Frontal cortex (tissue), 3 donors: ENCODE measurements at regions not wholly inside any gene's neighbourhood (a gene's known extent, or its start where the extent isn't known, plus 50 kb on each side); places are given as distances from the start of the nearest gene placed in this dataset.

Experiments
- DNase-seq, 2 donors: peaks; one replicate each; pipeline ENCODE4 v3.0.0; 2012; ENCODE audit warnings: low spot score in 2 of 2
- FAIRE-seq: peaks from 2 replicates; lab custom pipeline; 2012; peaks lifted over from hg19 to GRCh38; lab: Jason Lieb, UNC
- donor health status: control.
- donor health status: control.
- donor health status: control.

DNA sequence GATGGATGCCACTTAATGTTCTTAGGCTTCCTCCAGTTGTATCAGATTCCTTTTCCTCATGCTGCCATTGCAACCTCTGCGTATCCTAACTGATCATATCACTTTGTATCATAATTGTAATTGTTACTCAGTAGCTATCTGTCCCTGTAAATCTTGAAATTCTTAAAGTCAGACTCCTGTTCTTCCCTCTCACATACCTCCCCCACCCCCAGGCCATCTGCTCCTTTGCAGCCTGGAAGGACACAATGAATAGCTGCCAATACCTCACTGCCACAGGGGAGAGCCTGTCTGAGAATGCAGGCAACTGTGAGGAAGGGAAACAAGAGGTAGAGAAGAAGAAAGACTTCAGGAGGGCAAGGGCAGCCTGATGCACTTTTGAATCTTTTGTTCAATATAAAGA, 228.5 kb downstream of the ENC1 start:
- DNase-seq (no peak), FAIRE-seq (no peak)

DNA sequence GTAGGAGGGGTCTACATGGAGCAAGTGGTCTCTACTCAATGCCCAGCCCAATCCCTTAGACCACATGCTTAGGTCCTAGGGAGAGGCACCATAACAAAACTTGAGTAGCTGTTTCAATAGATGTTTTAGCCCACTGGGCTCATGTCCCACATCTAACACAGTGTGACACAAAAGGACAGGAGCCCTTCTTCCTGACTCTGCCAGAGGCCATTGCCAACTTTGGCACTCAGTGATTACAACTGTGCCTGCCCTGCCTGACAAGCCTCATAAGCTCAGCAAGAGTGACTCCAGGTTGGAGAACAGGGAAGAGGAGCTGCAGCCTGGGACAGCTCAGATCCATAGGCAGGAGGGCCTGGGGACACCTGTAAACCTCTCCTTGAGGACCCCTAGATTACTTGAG, 230.8 kb downstream of the ENC1 start:
- DNase-seq (no peak), FAIRE-seq (no peak)

DNA sequence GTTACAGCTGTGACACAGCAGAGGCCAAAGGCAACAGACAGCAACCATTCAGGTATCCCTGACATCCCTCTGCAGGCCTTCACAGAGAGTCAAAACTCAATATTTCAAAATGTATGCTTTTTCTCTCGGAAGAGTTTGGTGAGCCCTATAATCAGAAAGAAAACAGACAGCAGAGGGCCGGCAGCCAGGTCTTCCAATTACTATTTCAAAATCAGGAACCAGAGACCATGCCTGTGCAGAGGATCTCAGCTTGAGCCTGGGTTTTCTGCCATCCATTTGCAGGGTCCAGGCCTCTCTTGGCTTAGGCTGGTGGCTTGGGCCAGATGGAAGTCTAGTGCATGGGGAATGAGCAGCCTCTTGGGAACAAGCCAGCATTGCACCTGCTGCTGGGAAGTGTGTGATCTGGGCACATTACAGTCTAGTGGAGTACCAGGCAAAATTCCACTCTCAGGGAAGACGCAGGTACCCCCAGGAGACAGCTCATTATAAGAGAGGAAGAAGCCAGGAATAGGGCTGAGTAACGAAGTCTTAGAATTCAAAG, 231.3 kb downstream of the ENC1 start:
- DNase-seq = no peak
- FAIRE-seq = no peak

DNA sequence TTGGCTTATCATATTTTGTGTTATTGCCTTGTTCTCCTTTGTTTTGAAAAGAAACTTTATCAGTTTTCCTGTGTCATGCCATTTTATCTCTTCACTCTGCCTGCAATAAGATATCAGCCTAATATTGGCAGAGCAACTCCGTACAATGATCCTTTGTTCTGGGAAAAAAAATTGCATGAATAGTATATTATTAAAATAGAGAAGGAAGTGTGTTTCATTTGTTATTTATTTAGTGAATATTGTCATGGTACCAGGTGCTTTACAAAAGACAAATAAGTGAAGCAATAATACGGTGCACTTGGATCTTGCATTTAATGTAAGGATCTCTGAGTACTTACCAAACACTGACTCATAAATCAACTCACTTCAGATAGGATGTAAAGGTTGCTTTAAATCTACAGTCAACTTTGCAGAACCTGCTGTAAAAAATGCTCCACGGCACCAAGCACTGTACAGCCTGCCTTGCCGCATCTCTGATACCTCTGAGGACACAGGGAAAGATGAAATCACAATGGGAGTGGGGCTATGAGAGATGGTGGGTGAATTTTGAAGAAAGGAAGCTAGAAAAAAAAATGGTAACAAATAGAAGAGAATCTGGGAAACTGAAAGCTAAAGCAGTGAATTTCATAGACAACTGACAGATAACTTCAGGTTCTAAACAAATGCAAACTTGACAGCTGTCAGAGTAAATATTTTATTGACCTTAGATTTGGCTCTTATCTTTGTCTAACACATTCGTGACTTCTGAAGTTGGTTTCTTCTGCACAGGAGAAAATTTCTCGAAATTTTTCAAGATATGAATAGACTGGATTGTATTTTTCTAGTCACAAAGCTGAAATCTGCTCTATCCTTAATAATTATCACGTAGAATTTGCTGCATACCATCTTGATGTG, 232.1 kb downstream of the ENC1 start:
- DNase-seq (no peak), FAIRE-seq (no peak)

- no peak for DNase-seq
- FAIRE-seq = no peak
These were observed 232.8 kb downstream of the ENC1 start for GRCh38 chr5:74407701-74408100.

DNA sequence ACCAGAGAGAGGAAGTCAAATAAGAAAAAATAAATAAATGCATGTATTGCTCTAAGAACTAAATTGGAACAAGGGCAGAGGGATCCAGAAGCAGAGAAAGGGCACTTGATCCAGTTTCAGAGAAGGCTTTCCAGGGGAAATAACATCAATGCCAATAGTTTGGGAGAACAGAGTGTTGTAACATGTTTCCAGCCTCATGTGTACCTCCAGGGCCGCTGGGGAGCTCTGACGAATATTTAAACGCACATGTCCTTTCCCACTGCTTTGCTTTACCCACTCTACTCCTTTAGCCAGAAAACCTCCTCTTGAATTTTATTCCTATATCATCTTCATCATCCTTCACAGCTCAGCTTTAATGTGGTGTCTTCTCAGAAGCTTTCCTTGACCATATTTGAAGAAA, 233.7 kb downstream of the ENC1 start:
- no peak for FAIRE-seq
- no peak for DNase-seq

GRCh38 chr5:74405593-74405992, 234.9 kb downstream of the ENC1 start:
- FAIRE-seq (no peak), DNase-seq (no peak)

DNA sequence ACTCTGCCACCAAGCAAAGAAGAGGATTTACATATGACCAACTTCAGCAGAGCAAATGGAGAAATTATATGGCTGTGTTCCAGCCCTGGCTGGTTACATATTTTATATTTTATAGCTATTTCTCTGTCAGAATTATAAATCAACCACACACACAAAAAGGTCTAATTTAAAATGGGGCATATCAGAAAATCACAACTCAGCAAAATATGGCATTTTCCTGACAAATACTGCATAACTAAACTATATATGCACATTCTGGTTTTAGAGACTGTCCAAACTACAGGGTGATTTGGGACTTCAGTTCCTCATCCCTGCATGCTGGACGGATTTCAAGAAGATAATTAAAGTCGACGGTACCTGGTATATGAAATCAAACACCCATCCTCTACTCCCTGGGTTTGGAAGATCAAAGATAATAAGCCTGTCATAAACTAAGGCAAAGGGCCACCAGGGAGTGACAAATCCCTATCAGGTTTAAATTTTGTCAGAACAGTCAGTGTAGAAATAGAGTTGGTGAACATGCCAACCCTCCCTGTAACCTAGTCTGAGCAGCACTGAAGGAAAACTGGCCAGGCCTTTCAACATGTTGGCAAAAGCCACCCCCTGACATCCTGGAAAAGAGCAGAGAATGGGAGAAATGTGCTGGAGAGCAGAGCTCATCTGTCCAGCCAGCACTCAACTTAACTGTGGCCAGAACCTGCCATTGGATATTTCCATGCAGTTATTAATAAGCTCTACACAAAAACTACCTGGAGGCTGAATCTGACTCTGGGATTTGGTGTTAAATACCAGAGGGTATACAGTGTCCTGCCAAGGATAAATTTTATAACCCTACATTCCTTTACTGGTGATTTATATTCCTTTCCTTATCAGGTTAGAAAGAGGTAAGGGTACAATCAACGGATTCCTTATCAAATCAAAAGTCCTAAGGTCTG, 235.7 kb downstream of the ENC1 start:
- DNase-seq (no peak), FAIRE-seq (no peak)

DNA sequence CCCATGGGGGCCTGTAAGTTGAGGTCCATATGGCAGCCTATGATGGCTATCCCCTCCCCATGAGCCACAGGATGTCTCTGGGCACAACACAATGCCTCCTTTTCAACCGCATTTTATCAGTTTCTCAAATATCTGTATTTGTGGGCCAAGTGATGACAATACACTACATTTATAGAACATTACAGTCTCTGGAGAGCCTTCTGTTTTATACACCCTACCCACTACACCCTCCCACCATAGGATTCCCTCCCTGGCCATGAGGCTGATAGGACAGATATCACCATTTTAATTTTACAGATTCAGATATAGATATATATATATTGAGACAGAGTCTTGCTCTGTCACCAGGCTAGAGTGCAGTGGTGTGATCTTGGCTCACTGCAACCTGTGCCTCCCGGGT, 236.8 kb downstream of the ENC1 start:
- FAIRE-seq = no peak

DNA sequence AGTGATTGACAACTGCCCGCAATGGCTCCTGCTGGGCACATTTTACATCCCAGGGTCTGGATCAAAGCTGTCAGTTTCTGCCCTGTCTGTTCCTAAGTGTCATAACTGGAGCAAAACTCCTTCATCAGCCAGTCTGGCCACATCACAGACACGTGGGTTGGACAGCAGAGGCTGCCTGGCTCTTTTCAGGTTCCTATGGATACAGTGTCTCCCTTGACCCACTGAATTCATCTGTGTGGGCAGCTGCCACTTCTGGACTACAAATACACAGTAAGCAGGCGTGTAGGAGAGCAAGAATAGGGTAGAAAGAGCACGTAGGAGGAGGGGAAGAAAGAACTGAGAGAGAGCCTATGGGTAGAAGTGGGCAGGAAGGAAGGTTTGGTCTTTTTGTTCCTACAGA, 238.0 kb downstream of the ENC1 start:
- DNase-seq (peak in 1 of 2 donors; percentile 15), FAIRE-seq (no peak)

More for the DNA sequence above, 236.8 kb downstream of the ENC1 start:
- no peak for DNase-seq

GRCh38 chr5:74401946-74402320, 238.6 kb downstream of the ENC1 start:
- DNase-seq (no peak), FAIRE-seq (no peak)

- no peak for DNase-seq
- FAIRE-seq = no peak
These were observed 239.1 kb downstream of the ENC1 start for GRCh38 chr5:74401281-74401945.

DNA sequence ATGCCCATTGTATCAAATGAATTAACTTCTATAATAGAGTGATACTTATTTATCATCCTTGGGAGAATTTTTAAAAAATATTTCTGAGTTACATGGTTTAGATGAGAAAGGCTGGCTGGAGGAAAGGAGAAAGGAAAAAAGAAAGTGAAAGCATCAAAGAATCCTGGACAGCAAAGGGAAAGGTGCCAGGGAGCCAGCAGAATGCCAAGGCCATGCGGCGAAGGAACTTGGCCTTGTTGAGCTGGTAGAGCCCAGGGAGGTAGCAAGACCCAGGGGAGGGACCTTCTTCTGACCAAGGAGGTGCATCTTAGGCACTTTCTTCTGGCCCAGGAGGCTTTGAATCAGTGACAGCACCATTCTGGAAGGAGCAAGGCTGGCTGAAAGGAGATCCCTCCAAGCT, 240.5 kb downstream of the ENC1 start:
- DNase-seq (no peak), FAIRE-seq (no peak)

DNA sequence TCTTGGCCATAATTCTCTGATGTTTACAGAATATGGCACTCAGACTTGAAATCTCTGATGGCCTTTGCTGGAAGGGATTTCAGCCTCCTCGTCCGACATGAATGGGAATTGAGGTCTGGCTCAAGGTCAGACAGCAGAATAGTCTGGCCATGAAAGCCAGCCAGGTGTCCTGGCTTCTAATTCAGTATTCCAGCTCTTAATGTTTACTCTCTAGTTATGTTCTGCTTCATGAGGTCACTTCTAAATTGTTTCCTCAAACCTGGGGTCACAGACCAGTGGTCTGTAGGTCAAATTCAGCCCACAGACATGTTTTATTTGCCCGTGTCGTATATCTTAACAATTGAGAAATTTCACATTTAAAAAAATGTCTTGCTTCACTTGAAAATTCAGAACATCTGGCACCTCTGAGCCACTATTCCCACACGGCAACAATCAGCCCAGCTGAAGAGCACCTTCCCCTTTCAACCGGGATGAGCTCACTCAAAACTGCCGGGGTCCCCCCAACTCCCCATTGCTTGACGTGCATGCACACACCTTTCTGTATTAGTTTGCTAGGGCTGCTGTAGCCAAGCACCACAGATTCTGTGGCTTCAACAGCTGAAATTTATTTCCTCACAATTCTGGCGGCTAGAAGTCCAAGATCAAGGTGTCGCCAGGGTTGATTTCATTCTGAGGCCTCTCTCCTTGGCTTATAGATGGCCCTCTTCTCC, 243.5 kb downstream of the ENC1 start:
- no peak for FAIRE-seq
- no peak for DNase-seq

- DNase-seq = no peak
- FAIRE-seq = no peak
These were observed 245.3 kb downstream of the ENC1 start for GRCh38 chr5:74394916-74395880.

DNA sequence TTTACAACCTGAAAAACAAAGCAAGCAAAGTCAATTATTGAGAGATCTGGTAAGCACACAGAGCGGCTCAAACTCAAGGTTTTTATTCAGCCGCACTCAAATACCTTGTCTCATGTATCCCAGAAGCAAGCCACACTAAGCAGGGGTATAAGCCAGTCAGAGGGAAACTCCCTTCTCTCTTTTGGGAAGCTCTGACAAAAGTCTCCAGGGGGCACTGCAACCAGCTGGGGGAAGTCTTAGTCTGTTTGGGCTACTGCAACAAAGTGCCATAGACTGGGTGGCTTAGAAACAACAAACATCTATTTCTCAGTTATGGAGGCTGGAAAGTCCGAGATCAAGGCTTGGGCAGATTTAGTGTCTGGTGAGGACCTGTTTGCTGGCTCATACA, 246.0 kb downstream of the ENC1 start:
- FAIRE-seq (no peak), DNase-seq (no peak)

- DNase-seq = no peak
- FAIRE-seq = no peak
These were observed 246.6 kb downstream of the ENC1 start for GRCh38 chr5:74393943-74394342.

- FAIRE-seq (no peak), DNase-seq (no peak)
These were observed 247.7 kb downstream of the ENC1 start for GRCh38 chr5:74392711-74393351.
